AG09309 (cell line): ENCODE measurements at regions not wholly inside any gene's neighbourhood (a gene's known extent, or its start where the extent isn't known, plus 50 kb on each side); places are given as distances from the start of the nearest gene placed in this dataset.

Experiments used
- DNase-seq: peaks from one replicate; pipeline ENCODE4 v3.0.0-alpha.2; 2010; ENCODE audit warnings: low read depth
- H3K4me3 ChIP-seq: 2 replicates; pipeline ENCODE4 v1.5.1; 2011; ENCODE audit warnings: mild to moderate bottlenecking, low read depth, low read length, moderate library complexity; ENCODE audit not compliant: control insufficient read depth
- TF ChIP-seq, protein P1 (sequence below): IDR thresholded peaks from 2 replicates; pipeline ENCODE4 v1.5.1; 2011; ENCODE audit warnings: mild to moderate bottlenecking, low read depth, low read length, inconsistent platforms; ENCODE audit not compliant: insufficient read depth, control insufficient read depth; ENCODE audit errors: missing control alignments

DNA sequence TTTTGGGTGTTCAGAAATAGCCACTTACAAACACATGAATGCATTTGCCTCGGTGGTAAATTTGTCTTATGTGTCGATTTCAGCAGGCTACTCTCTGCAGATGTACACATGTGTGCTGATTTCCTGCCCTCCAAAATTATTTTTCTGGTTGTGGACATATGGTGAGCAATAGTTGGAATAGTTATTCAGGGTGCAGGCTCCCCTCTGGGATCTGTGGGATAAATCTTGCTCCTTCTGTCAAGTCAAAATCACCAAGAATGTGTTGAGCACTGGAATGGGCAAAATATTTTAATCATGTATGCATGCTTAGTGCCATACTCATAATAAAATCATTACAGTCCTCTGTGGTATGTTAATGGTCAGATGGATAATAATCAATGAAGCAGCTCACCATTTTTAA, 684.5 kb downstream of the BCL11A start:
- H3K4me3 ChIP-seq, result no peak overlapping the region
- TF ChIP-seq, protein P1, sequence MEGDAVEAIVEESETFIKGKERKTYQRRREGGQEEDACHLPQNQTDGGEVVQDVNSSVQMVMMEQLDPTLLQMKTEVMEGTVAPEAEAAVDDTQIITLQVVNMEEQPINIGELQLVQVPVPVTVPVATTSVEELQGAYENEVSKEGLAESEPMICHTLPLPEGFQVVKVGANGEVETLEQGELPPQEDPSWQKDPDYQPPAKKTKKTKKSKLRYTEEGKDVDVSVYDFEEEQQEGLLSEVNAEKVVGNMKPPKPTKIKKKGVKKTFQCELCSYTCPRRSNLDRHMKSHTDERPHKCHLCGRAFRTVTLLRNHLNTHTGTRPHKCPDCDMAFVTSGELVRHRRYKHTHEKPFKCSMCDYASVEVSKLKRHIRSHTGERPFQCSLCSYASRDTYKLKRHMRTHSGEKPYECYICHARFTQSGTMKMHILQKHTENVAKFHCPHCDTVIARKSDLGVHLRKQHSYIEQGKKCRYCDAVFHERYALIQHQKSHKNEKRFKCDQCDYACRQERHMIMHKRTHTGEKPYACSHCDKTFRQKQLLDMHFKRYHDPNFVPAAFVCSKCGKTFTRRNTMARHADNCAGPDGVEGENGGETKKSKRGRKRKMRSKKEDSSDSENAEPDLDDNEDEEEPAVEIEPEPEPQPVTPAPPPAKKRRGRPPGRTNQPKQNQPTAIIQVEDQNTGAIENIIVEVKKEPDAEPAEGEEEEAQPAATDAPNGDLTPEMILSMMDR, result no peak
- DNase-seq, result no peak

DNA sequence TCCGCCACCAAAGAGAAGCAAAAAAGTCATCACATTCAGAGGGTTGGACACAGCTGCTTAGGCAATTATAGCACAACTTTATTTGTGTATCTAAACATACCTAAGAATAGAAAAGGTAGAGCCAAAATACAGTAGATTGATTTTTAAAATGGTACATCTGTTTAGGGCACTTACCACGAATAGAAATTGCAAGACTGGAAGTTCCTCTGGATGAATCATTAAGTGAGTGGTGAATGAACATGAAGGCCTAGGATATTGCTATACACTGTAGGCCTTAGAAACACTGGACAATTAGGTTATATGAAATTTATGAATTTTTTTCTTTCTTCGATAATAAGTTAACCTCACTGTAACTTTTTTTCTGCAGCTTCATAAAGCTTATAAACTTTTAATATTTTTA, 687.0 kb downstream of the BCL11A start:
- H3K4me3 ChIP-seq, result no peak overlapping the region
- TF ChIP-seq, protein P1, result no peak
- no peak for DNase-seq

DNA sequence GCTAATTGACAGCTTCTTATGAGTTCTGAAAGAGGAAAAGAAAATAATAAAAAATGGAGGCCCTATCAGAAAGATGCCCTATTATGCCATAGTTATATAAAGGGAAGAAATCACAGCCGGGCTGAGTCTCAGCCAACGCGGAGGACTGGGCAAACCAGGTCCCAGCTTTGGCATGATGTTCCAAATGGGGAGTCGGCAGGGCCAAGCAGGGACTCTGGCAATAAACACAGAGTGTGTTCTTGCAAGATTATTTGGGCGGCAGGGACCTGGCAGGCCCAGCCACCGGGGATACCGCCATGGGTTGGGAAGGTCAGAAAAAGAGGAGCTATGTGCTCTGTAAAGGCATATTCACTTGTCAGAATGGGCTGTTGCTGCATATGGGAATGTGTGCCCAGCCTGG, 694.9 kb downstream of the BCL11A start:
- TF ChIP-seq, protein P1, result no peak
- no peak overlapping the region for H3K4me3 ChIP-seq
- DNase-seq, result no peak

DNA sequence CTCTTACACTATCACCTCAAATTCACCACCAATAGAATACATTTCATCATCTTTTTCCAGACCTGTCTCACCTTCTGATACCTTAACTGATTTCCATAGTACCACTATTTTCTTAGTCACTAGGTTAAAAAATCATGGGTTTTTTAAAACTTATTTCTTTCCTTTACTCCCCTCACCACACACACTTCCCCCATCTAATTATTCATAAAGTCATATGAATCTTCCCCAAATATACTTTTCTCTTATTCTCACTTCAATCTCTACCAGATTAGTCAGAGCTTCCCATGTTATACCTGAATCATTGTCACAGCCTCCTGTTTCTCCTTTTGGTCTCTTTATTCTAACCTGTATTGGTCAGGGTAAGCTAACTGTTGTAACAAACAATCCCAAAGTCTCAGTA, 696.3 kb downstream of the BCL11A start:
- TF ChIP-seq, protein P1, result no peak
- no peak overlapping the region for H3K4me3 ChIP-seq

DNA sequence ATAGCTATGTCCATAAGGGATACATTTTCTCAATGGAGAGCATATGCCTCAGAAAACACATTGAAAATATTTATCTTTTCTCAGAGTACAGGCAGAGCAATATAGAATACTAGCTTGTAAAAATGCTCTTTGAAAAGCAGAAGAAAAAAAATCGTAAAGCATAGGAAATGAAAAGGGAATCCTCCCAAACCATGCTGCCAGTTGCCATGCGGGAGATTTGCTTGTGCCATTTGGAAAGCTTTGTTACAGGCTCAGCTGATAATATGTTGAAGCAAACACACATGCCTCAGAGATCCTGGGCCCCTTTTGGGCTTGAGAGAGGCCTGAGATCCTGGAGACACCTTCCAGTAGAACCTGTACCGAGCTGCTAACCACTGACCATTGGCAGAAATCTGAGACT, 697.1 kb downstream of the BCL11A start:
- TF ChIP-seq, protein P1, result no peak
- H3K4me3 ChIP-seq, result no peak overlapping the region
- DNase-seq, result no peak

More for the DNA sequence above, 696.3 kb downstream of the BCL11A start:
- DNase-seq, result no peak

DNA sequence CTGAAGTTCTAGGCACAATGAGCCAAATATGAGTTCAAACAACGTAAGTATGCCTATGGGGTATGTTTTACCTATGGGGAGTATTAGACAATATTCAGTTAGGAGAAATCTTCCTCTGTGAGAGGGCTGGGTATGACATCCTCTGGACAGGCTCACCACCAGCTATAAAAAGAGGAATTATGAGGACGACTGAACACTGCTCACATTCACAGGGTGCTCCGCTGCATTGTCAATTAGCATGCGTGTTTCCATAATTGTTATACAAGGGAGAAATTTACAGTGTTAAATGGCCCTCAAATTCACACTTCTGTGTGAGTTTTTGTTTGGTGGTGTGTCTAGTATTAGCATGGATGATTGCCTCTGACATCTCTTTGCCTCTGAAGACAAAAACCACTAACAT, 700.4 kb downstream of the BCL11A start:
- DNase-seq, result no peak
- TF ChIP-seq, protein P1, result no peak
- H3K4me3 ChIP-seq, result no peak overlapping the region
